ENCODE measurements at regions not wholly inside any gene's neighbourhood (a gene's known extent, or its start where the extent isn't known, plus 50 kb on each side); places are given as distances from the start of the nearest gene placed in this dataset.

DNA sequence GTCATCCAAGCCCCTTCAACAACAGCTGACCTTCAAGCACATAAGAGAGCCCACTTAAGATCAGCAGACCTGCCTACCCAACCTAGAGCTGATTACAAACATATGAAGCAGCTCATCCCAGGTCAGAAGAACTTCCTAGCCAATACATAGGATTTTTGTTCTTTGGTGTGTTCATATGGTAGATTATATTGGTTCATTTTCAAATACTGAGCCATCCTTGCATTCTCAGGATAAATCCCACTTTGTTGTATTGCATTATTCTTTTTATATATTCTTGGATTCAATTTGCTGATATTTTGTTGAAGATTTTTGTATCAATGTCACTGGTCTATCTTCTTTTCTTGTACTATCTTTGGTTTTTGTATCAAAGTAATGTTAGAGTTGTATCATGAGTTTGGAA lies 107.3 kb upstream of the STT3B start:
- no peak for DNase-seq (ENCODE audit: low read depth)

DNA sequence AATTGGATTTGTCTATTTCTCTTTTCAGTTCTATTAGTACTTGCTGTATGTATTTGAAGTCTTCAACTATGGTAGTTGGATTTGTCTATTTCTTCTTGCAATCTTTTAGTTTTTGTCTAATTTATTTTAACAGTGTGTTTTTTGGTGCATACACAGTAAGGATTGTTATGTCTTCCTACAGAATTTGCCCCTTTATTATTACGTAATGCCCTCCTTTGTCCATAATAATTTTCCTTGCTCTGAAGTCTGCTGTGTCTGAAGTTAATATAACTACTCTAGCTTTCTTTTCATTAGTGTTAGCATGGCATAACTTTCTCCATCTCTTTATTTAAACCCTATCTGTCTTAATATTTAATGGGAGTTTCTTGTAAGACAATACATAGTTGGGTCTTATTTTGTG lies 105.1 kb upstream of the STT3B start:
- DNase-seq (ENCODE audit: low read depth), result no peak

DNA sequence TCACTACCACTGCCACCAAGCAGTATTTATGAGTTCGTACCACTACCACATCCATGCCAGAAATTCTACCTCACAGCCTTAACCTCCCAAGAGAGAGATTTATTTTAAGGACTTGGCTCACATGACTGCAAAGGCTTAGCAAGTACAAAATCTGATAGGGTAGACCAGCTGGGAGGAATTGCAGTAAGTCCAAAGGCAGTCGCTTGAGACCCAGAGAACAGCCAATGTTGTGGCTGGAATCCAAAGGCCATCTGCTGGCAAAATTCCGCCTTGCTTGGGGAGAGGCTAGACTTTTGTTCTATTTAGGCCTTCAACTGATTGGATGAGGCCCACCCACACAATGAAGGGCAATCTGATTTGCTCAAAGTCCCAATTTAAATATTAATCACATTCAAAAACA lies 101.4 kb upstream of the STT3B start:
- no peak for DNase-seq (ENCODE audit: low read depth)

DNA sequence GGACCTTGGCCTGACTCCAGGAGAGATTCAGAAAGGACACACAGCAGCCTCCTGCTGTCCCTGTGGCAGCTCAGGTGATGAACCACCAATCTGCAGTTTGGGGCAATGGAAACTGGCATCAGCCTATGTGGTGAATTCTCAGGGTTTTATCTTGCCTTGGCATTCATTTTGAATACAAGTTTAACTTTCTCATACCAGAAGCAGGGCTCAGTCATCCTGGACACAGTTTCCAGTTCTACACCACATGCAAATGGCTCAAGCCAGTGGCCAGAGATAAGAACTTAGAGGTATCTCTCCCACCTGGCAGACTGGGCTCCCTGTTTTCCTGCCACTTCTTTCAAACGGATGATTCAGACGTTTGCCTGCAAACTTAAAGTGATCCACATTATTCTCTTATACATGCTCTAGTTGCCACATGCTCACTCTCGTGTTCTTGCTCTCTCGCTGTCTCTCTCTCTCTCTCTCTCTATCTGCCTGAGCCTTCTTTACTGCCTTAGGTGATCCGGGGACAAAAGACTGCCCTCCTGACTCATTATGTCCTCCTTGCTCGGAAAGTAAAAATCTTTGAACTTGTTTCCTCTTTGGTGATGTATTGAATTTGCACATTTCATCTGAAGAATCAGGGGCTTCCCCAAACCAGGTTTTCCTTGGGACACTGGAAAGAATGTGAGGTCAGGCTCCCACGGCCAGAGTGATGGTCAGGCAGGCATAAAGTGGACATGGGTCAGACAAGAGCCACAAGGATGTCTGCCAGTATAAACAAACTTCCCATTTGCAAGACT lies 99.6 kb upstream of the STT3B start:
- DNase-seq (ENCODE audit: low read depth), result no peak

DNA sequence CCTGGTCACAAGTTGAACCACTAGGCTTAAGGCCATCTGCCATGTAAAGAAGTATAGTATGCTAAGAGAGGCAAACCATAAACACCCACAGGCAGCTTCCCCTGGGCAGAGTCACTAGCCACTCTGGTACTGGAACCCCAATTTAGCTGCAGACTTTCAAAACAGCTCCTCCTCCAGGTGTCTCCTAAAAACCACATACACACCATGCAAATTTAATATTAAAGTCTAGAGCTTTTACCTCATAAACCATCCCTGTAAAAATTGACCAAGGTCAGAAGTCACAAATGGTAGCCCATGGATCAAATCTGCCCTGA lies 99.1 kb upstream of the STT3B start:
- DNase-seq (ENCODE audit: low read depth), result no peak

DNA sequence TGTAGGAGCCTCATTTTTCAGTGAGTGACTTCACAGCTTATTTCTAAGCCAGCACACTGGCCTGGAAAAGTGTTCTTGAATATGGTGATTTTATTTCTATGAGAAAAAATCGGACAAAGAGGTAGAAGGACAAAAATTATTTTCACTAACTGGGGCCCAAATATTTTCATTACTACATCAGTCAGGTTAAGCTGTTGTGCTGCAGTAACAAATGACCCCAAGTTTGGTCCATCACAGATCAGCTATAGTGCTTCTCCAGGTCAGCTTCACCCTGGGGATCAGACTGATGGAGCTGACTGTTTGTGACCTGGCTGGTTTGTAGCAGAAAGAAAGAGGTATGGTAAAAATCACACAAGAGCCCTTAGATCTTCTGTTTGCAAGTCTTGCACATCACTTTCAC lies 97.9 kb upstream of the STT3B start:
- no peak for DNase-seq (ENCODE audit: low read depth)

DNA sequence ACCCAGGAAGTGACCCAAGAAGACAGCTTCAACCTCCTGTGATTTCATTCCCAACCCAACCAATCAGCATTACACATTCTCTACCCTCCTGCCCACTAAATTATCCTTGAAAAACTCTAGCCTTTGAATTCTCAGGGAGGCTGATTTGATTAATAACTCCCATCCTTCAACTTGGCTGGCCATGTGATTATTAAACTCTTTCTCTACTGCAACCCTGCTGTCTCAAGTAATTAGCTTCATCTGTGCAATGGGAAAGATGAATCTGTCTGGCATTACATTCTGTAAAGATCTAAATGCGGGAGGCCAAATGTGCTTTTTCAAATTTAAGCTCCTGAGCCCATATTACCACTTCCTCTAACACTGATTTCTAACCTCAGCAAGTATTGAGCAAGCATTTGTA lies 95.9 kb upstream of the STT3B start:
- no peak for DNase-seq (ENCODE audit: low read depth)

DNA sequence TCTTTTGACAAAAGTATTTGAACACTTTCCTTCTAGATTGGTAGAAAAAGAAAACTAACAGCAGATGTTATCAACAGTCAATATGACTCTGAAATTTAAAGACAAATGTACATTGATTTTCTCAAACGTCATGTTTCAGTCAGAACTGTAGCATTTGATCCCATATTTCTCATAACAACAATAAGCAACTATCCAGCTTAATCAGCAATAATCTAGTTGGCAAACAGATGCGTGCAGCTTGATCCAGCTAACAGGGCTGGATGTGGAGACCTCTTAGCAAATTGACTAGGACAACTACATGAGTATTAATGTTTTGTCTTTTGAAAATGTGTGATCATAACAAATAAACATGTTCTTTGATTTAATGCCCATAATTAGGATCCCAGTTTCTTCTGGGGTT lies 94.0 kb upstream of the STT3B start:
- DNase-seq (ENCODE audit: low read depth), result no peak

DNA sequence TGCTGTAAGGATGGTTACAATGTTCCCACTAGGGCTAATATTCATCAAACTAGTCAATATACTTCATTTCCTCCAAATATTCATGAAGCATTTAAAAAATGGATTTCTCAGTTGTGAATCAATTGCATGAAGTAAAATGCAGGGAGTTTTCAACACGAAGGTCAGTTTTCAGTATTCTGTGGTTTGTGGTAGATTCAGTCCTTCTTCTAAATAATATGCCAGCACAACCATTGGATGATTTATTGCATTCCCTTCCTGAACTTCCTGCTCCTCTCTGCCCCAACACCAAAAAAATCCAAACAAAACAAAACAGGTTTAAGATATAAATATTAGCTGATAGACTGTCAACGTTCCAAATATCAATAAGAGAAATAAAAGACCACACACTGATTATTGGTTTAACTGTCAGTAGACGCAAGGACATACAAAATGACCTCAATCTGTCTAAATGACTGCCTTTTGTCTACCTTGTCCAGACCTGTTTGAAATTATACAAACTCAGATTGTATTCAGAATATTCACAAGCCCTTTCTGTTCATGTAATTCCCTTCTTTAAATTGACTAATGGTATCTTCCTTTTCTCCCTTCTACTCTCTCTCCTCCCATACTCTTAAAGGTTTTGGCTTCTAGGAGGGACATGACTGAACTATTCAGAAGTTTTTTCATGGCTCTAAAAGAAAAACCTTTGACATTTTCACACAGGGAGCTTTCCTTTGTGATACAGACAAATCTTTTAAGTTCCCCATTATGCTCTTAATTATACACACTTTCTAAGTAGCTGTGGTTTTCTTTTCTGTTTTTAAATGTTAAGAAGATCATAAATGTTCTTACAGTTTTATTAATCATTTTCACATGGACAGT lies 92.6 kb upstream of the STT3B start:
- no peak for DNase-seq (ENCODE audit: low read depth)

DNA sequence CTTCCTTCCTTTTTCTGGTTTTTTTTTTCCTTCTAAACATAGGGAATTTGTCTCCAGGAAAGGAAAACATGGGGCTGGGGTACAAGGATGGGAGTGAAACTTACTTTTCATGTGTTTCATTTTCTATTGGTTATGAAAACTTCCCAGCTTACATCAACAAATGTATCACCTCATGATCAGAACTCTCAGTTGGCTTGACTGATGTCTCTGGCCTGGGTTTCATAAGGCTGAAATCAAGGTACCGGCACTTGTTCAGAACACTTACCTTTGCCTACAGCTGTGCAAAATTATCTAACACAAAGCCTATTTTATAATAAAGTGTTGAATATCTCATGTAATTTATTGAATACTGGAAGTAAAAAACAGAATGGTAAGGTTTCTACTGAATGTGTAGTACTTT lies 91.8 kb upstream of the STT3B start:
- no peak for DNase-seq (ENCODE audit: low read depth)

DNA sequence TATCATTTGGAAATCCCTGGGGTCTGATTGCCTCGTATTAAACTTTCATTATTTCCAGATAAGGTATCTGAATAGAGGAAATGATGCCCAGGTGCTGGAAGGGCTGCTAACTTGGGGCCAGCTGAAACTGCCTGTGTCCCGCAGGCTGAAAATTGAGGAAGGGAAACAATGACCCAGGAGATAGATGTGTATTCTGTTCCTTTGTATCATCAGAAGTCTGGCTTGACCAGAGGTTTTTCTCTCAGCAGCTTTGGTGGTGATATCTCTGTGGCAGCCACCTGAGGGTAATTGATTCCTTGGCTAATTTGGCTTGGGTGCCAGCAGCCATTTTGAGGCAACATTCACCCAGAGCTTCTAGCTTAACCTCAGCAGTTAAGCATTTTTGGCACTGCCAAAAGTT lies 90.0 kb upstream of the STT3B start:
- DNase-seq (ENCODE audit: low read depth), result no peak

DNA sequence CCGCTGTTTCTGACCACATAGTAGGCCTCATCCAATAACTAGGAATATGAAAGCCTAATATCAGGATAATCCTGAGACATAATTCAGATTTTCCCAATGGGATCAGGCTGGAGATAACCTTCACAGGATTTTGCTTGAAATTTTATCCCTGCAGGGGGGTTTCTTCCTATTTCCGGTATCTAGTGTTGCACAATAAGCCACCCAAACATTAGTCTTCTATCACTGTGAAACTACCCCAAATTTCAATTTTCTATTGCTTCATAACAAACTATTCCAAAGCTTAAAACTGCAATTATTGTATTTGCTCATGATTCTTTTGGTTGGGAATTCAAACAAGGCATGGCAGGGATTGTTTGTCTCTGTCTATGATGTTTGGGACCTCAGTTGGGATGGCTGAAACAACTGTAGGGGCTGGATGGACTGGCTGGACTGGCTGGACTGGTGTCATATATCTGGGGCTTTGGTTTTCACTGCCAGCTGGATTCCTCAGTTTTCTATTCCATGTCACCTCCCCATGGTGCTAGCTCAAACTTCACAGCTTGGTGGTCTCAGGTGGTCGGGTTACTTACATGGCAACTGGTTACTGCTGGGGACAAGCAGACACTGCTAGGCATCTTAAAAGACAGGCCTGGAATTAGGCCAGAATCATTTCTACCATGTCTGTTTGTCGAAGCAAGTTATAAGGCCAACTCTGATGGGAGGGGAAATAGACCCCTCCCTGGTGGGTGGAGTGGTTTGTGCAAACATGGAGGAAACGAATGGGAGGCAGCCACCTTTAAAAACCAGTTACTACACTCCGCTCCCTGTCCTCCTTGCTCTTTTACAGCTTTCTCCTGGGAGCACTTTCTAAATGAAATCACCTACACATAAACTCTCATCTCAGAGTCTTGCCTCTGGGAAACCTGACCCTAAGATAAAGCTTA lies 88.2 kb upstream of the STT3B start:
- DNase-seq (ENCODE audit: low read depth), result no peak

DNA sequence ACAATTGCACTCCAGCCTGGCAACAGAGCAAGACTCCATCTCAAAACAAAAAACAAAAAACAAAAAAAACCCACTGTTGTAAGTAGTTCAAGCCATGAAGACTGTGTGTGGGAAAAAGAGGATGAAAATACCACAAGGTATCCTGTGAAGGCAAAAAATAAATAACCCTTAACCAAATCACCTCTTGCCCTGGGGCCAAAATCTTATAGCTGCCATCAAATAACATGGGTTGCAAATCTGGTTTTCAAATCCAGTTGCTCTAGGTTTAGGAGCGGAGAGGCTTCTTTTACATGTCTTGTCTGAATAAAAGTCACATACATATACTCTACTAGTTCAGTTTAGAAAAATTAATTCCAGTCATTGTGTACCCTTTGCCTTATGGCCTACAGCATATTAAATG lies 87.0 kb upstream of the STT3B start:
- no peak for DNase-seq (ENCODE audit: low read depth)

DNA sequence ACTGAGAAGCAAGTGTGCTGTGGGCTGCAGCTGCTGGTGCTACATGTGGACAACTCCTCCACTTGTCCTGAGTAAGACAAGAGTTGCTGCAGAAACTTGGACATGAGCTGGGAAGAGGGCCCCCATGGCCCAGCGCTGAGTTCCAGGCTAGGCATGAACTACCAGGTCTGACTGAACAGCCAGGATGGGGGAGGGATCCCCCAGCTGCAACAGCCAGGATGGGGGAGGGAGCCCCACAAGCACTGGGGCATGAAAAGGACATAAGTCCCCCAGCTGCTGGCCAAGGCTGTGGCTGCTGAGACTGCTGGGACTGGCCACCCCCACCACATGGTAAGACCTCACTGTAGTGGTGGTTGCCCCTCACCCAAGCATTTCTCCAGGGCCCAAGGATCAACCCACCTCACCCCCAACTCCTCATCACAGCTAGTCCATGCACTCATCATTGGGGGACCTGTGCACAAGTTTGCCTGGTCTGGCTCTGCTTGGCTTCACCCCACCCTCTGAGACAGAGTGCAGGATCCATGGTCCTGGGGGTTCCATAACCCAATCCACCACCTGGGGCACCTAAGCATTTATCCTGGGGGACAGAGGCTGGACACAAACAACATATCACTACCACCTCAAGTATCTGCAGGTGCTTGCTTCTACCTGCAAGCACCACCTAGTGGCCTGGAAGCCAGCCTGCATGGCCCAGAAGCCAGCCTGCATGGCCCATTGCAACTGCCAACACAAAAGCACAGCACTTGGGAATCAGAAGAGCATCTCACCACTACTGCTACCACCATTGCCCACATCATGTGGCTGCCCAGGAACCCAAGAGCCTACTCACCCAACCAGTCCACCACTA lies 84.5 kb upstream of the STT3B start:
- no peak for DNase-seq (ENCODE audit: low read depth)

DNA sequence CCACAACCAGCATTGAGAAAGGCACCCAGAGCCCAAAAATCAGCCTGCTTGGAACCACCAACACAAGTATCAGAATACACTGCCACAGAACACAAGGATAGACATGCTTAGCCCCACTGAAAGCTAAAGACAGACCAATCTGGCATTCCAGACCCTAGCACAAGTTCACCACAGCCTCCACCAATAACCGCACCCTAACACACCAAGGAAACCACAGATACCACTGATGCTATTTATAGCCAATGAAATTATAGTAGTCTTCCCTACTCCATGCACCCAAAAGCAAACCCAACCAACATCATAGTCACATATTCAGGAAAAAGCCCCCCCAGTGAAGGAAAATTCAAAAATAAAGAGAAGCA lies 83.9 kb upstream of the STT3B start:
- DNase-seq (ENCODE audit: low read depth), result no peak

DNA sequence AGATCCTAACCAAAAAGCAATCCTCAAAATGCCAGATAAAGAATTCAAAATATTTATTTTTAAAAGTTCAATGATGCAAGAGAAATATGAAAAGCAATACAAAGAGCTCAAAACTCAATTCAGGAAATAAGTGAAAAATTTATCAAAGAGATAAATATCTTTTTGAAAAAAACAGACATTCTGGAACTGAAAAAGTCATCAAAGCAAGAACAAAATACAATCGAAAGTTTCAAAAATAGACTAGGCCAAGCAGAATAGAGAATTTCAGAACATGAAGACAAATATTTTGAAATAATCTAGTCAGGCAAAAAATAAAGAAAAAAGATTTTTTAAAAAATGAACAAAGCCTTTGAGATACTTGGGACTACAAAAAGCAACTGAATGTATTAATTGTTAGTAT lies 83.4 kb upstream of the STT3B start:
- no peak for DNase-seq (ENCODE audit: low read depth)

DNA sequence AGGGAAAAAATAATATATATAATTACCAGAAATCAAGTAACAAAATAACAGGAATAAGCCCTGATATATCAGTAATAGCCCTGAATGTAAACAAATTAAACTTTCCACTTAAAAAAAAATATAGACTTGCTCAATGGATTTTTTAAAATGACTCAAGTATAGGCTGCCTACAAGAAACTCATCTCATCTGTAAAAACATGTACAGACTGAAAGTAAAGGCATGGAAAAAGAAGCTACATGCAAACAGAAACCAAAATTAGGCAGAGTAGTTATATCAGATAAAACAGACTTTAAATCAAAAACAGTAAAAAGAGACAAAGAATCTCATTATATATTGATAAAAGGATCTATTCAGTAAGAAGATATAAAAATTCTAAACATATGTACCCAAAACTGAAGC lies 82.4 kb upstream of the STT3B start:
- DNase-seq (ENCODE audit: low read depth), result no peak

DNA sequence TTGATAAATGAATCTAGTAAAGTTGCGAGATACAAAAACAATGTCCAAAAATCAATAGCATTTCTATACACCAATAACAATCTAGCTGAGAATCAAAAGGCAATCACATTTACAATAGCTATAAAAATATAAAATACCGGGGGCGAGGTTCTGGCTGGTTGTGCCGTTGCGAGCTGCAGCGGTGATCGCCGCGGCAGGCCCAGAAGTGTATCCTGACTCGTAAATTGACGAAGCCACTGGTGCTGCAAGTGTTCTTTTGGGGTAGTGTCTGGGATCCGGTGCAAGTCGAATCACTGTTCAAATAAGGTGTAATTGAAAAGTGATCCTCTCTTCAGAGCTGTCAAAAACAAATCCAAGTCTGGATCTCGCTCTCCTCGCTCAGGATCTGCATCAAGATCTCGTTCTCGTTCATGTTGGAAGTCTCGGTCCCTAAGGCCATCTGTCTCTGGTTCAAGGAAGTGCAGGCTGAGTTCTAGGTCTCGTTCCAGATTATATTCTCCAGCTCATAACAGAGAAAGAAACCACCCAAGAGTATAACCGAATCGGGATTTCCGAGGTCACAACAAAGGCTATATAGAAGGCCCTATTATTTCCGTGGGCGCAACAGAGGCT lies 80.1 kb upstream of the STT3B start:
- no peak for DNase-seq (ENCODE audit: low read depth)

DNA sequence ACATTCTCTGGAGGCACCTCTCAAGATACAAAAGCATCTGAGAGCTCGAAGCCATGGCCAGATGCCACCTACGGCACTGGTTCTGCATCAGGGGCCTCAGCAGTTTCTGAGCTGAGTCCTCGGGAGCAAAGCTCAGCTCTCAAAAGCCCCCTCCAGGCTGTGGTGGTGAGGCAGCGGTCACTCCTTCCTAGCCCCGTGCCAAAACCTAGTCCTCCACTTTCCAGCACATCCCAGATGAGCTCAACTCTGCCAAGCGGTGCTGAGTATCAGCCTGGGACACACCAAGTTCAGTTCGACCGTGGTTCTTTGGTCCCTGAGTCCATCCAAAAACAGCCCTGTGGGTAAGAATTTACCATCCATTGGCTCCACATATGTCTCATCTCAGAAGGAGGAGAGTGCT lies 79.3 kb upstream of the STT3B start:
- DNase-seq (ENCODE audit: low read depth), result no peak

DNA sequence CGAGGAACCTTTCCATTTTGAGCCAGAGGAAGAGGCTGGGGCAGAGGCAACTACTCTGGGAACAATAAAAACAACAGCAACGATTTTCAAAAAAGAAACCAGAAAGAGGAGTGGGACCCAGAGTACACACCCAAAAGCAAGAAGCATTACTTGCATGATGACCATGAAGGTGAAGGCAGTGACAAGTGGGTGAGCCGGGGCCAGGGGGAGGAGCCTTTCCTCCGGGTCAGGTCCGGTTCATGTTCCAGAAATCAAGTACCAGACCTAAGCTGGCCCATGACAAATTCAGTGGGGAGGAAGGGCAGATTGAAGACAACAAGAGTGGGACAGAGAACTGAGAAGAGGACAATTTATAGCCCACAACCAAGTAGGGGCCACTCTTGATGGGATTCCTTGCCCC lies 77.2 kb upstream of the STT3B start:
- DNase-seq (ENCODE audit: low read depth), result no peak

DNA sequence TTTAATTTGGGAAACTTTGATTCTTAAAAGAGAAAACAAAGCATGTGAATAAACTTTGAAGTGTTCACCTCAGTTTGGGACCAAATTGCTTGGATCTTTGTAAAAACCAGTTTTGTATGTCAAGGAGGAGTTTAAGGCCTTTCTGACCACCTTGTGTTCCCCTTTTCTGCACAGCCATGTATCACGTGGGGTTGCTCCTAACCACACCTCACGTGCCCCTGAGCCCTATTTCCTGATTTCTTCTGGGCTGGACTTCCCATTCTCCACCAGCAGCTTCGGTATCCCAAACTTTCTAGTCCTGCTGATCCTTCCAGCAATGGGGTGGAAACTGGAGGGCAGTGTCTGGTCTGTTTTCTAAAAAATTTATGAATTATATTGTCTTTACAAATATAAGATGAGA lies 76.4 kb upstream of the STT3B start:
- no peak for DNase-seq (ENCODE audit: low read depth)

DNA sequence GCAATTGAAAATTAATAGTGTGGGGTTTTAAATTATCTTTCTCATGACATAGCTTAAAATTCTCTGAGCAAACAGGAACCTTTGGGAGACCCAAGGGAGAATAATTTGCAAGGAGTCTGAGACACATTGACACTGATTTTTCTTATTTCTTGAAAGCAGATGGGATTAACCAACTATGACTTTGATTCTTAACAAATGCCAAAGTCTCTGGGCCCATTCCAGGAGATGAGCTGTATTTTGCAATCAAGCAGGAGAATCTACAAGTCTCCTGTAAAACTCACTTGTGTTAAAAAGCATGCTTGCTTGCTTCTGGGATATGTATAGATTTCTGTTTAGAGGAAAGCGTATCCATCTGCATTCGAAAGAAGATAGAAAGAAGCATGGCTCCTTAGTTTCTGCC lies 71.3 kb upstream of the STT3B start:
- no peak for DNase-seq (ENCODE audit: low read depth)

Data from stimulated activated CD8-positive, alpha-beta memory T cell treated with anti-CD3 and anti-CD28 coated beads, Interleukin-7, amount 100 ng/mL, for 24 hours (primary cell).